ENCODE measurements at regions not wholly inside any gene's neighbourhood (a gene's known extent, or its start where the extent isn't known, plus 50 kb on each side); places are given as distances from the start of the nearest gene placed in this dataset.

DNA sequence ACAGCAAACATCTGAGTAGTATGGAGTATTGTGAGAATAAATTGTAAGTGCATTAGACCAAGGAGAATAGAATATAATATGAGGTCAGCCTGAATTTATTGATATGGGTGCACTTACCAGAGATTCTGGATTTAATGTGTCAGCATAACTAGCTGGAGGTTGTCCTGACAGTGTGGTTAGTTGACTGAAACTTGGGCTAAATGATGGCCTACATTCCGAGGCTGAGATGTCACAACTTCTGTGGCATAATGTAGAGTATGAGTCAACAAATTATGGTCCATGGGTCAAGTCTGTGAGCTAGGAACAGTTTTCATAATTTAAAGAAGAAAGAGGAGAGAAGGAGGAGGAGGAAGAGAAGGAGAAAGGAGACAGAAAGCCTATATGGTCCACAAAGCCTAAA lies 127.6 kb downstream of the QPCT start:
- no peak for DNase-seq (ENCODE audit: low read depth in 2 of 2)

DNA sequence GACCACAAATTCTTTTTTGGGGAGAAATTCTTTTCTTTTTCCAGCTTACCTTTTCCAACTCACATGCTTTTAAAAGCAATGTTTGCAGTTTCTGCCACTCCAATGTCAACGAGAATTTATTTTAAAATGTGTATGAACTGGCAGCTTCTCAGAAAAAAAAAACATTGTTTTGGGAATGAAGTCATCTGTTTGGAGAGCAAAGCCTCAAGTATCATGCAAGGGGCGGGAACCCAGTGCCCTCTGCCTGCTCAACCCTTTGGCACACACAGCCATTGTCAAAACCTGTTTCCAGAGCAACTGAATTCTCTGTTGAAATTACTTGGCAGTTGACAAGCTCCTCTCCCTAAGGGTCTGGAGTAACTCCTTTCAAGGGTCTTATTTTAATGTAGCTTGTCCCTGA lies 128.5 kb downstream of the QPCT start:
- DNase-seq (ENCODE audit: low read depth in 2 of 2), result no peak

DNA sequence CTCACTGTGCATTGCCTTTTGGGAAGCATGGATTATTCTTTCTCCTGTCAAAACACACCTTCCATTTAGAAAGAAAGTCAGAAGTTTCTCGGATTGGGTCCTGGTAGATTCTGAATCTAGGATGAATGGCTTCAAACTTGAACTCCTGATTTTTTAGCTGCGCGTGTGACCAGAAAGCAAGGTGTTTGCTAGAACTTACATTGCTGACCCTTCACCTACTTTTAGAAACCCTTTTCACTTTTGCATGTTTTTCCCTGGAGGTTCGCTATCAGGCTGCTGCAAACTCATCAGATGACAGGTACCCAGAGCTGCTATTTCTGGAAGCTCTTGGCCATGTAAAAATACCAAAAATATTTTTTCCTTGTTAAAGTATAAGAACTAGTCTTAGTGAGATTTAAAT lies 132.0 kb downstream of the QPCT start:
- DNase-seq (ENCODE audit: low read depth in 2 of 2), result no peak

DNA sequence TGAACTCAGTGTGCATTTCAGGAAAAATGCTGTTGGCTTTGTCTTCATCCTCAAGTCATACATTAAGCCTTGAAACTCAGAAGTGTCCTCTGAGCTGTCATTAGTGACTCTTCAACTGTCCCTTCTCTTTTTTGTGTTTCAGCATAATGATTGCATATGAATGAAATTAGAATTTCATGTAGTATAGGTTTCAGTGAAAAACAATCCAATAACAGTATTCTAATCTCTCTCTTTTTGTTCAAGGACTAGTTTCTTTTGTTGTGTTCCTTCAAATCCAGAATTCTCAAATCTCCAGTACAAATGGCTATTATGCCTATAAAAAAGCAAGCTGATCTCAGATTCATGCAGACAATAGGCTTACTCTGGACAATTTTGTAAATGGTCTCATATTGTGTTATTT lies 133.5 kb downstream of the QPCT start:
- no peak for DNase-seq (ENCODE audit: low read depth in 2 of 2)

DNA sequence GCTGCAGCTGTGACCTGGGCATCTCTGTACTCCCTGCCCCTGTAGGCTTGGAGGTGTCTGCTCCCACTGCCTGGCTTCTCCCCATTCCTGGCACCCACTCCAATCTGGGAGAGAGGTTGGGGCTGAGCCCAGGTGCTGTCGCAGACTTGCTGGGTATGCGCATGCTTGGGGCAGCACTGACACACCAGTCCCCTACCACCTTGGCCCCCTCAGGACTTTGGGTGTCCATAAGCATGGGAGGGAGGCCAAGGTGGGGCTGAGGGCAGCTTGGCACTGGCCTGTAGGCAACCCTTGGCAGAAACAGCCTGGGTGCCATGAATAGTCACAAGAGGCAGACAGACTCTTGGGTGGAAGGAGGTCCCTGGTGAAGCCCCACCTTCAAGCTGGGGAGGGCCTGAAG lies 136.8 kb downstream of the QPCT start:
- DNase-seq (ENCODE audit: low read depth in 2 of 2), result no peak

DNA sequence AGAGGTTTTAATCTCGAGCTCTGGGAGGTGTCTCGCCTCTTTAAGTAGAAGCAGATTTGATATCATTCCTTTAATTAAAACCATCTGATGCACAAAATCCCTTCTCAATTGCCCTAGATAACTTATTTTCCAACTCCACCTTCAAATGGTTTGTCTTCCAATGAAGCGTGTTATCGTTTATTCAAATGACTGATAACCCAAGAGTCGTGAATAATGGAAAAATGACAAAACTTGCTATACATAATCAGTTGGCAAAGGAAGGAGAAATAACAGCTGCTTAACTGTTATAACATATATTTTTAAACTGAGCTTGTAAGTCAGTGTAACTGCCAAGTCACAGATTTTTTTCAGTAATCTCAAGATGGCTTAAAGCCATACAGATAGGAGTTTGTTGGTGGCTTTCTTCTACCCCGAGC lies 144.6 kb downstream of the QPCT start:
- no peak for DNase-seq (ENCODE audit: low read depth in 2 of 2)

DNA sequence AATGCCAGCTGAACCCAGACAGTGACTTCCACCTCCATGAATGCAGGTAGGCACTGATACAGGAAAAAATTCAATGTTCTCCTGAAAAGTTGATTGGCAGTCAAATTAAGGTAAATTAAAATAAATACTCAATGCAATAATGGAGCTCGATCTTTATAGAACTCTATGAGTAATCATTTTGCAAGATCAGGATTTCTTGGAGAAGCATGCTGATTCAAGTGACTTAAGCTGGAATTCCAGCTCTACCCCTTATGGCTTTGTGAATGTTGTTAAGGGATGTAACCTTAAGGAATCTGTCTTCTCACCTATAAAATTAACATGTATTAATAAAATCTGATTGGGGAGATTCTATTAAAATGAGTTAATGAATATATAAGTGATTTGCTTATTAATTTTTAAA lies 145.1 kb downstream of the QPCT start:
- no peak for DNase-seq (ENCODE audit: low read depth in 2 of 2)

DNA sequence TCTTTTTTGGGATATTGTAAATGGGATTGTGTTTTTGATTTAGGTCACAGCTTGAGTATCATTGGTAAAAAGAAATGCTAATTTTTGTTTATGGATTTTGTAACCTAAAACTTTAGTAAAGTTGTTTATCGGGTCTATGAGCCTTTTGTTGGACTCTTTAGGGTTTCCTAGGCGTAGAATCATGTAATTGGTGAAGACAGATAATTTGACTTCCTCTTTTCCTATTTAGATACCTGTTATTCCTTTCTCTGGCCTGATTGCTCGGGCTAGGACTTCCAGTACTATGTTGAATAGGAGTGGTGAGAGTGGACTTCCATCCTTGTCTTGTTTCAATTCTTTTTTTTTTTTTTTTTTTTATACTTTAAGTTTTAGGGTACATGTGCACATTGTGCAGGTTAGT lies 149.0 kb downstream of the QPCT start:
- DNase-seq (ENCODE audit: low read depth in 2 of 2), result no peak

DNA sequence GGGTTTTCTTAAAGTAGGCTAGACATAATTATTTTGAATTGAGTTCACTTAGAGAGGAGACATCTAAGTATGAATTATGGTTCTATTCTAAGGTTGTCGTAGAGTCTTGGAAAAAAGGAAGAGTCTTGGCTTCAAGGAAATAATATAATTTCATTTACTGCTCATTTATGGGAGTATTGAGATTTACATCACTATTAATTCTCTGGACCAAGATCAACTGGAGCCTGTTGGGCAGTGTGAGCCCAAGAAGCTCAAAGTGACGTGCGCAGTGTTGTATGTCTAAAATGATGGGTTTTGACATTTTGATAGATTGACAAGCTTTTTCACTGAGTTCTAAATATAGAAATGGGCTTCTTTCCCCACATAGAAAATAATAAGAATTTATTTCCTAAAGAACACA lies 154.7 kb downstream of the QPCT start:
- DNase-seq (ENCODE audit: low read depth in 2 of 2), result no peak

DNA sequence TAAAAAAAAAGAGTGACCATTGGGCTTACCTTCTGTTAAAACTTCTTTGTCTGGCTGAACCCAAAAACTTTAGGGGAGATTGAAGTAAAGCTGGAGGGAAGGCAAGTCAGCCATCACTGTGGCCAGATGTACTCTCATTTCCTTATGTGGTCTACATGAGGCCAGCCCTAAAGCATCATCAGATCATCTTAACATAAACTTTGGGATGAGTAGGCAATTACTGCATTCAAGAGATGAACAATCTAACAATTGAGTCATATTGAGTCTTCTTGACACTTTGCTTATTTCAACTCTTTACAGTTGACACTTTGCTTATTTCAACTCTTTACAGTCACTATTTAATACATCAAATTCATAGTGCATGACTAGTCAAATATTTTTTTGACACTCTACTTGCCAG lies 155.6 kb downstream of the QPCT start:
- no peak for DNase-seq (ENCODE audit: low read depth in 2 of 2)

DNA sequence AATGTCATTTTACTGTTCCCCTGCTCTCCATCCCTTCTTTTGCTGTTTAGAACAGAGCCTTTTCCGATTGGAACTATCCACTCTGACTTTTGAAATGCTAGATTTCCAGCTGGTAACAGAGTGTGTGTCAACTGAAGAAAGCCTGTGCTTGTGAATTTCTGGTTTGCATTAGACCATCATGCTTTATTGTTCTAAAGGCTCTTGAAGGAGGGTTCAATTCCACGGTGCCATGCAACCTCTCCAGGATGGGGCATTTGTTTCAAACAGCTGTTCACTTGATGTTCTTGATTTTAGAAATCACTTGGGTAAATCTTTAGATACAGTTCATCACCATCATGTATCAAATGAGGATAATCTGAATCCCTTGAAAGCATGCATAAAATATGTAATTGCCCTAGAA lies 156.7 kb downstream of the QPCT start:
- DNase-seq (ENCODE audit: low read depth in 2 of 2), result no peak

DNA sequence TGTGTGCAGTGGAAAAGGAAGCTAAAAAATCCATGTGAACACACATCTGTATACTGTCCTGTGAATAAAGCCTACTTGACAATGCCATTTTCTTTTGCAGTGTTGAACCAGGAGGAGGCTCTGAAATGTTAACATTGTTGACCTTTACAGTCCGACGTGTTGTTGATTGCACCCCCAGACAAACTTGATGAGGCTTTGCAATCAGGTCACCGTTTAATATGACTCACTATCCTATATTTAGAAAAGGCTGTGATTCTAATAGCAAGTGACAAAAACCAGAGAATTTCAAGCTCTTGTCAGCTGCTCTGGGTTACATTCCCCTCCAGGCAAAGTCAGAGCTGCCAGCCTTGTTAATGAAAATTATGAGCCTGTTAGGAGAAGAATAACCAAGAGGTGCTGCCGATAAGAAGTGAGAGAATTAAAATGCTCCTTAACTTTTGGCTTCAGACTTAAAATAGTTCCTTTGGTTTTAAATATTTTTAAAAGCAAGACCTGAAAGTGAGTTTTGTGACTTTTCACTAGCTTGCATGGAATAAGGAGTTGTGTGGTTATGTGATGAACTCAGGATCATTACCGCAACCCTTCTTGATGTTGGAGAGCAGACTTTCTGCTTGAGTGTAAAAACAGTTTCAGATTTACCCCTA lies 162.1 kb downstream of the QPCT start:
- no peak for DNase-seq (ENCODE audit: low read depth in 2 of 2)

DNA sequence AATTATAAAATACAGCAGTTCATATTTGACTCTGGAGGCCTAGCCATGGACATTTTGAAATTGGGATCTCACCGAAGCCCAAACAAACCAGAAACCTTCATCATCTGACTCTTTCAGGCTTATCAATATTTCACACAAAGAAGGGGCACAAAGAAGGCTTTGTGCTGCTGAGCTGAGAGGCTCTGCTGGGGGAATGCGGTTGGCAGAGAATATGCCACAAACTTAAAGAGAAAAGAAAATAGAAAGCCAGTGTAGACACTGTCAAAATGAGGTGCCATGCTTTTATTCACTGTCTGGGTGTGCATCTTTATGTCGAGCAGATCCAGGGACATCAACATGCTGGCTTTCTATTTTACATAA lies 162.6 kb downstream of the QPCT start:
- no peak for DNase-seq (ENCODE audit: low read depth in 2 of 2)

DNA sequence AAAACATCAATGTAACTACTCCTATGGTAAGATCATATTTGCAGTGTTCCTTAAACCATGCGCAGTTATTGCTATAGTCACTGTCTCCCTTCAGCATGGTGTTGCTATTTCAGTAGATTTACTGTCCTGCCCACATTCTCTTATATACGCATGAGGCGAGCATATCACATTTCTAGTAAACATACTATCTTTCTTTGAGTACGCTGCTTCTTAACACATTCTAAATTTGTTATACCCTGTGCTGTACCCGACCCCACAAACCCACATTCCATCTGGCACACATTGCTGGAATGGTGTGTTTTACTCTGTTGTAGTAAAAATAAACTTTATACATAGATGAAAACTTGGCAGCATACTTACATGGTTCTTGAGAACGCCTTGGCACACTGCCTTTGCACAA lies 163.3 kb downstream of the QPCT start:
- no peak for DNase-seq (ENCODE audit: low read depth in 2 of 2)

DNA sequence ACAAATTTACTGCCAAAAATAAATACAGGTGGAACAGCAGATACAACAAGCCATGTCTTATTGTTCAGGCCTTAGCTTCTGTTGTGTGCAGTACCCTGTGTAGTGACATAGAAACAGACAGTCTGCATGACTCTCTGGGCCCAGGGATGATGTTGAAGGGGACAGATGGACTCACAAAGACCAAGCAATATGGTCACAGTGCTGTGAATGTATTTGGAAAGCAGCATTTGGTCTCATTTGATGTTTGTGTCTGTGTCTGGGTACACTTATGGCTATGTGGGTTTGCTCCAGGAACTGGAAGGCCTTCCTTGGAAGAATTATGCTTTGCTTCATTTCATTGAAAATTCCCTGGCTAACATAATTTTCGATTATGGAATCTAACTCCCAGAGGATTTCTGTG lies 158.5 kb downstream of the CDC42EP3 start:
- DNase-seq (ENCODE audit: low read depth in 2 of 2), result no peak

DNA sequence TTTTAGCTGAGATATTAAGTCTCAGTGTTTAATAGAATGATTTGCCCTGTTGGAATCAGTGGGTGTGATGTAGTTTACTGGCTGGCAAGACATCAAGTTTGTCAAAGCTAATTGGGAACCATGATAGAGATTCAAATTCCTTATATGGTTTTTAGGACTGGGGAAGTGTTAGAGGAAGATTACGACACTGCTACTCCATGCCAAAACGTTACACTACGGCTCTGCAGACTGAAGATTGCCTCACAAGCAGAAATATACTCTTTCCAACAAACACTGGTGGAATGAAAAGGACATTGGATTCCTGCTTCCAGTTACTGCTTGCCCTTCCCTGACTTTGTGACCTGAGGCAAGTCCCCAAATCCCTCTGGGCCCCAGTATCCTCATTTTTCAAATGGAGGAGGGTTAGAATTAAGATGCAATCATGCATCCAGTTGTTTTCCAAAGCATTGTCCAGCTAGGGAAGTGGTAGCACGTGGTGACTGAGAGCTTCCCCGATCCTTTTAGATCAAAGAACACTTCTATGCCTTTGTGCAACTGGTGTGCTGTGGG lies 147.6 kb downstream of the CDC42EP3 start:
- no peak for DNase-seq (ENCODE audit: low read depth in 2 of 2)

DNA sequence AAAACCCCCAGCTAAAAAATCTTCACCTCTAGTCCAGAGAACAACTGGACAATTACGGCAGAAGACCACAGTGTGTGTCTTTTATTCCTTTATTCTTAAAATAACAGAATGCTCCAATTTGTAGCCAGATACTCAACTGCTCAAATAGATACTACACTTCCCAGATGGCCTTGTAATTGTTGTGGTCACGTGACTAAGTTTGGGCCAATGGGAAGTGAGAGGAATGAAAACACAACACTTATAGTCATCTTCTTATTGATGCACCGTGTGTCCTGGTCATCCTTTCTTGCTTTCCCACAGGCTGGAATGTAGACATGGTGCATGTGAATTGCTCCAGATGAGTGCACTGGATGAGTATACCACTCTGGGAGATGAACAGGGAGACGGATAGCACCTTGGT lies 145.1 kb downstream of the CDC42EP3 start:
- DNase-seq (ENCODE audit: low read depth in 2 of 2), result no peak

DNA sequence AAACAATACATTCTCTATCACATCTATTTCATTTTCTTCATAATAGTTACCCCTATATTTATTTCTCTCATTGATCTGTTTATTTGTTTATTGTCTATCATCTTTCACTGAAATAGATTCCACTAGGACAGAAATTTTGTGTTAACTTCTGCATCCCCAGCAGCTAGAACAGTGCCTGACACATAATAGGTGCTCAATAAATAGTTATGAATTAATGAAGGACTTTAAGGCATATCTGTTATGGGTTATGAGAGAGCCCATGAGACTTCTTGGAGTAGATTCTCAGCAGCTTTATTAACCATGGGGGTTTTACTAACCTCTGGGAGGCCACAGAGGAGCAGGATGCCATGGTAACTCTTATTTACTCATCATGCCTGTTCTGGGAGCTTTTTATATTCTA lies 144.6 kb downstream of the CDC42EP3 start:
- no peak for DNase-seq (ENCODE audit: low read depth in 2 of 2)

DNA sequence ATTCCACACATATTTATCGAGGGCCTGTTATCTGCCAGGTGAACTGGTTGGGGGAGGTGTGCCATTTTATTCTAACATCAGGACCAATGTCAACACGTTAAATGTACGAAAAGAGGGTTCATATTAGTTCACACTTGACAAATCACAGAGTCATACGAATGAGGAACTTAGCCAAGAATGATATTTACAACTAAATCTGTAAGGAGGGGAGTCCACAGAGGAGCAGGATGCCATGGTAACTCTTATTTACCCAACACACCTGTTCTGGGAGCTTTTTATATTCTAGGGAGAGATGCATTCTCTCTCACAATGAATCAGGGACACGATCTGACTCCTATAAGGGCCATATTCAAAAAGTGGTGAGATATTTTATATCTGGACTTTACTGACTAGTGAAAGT lies 144.1 kb downstream of the CDC42EP3 start:
- DNase-seq (ENCODE audit: low read depth in 2 of 2), result no peak

DNA sequence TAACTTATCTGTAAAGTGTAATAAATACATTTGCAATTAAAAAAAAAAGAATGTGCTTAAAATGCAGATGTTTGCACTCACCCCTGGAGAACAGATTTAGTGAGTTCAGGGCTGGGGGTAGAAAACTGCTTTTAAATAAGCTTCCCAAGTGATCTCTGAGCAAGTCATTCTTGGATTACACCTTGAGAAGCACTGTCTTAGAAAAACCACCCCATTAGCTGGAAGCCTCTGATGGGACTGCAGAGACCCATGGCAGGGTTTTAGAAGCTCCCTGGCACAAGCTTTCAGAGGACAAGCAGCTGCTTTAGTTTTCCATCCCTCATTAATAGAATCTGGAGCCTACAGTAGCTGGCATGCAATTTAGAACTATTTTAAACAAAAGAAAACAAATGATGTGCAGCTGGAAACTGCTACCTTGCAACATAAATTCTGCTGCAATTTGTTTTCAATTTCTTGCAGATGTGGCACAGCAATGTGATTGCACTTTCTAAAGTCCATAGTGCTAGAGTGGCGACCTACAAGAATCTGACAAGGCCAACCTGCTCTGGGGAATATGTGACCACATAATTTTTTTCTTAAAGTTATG lies 141.5 kb downstream of the CDC42EP3 start:
- DNase-seq (ENCODE audit: low read depth in 2 of 2), result no peak

DNA sequence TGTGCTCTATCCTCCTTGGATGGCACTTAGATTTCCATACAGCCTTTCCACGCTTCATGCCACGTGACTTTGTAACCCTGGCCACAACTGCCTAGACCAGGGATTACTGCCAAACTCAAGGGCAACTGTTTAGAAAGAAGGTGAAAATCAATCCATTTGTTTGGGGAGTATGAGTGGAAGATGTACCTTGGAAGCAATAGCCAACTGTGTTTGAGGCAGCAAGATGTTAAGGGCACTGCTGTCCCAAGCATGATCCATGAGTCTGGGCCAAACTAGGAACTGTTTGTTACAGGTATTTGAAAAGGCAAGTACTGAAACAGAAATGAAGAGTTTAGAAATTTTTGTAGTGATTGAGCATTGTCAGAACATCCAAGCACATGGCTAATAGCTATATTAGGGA lies 138.9 kb downstream of the CDC42EP3 start:
- no peak for DNase-seq (ENCODE audit: low read depth in 2 of 2)

DNA sequence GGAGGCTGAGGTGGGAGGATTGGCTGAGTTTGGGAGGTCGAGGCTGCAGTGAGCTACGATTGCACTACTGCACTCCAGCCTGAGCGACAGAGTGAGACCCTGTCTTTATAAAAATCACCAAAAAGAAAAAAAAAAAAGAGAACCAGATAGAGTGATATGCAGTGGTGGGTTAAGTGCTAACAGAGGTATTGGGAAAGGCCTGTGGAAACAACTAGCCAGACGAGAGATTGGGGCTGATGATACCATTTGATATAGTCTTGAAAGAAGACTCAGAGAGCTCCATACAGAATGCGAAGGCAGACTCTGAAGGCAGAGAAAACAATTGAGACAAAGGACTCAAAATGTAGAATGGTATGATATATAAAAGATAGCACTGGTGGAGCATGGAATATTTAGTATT lies 134.1 kb downstream of the CDC42EP3 start:
- DNase-seq (ENCODE audit: low read depth in 2 of 2), result no peak

DNA sequence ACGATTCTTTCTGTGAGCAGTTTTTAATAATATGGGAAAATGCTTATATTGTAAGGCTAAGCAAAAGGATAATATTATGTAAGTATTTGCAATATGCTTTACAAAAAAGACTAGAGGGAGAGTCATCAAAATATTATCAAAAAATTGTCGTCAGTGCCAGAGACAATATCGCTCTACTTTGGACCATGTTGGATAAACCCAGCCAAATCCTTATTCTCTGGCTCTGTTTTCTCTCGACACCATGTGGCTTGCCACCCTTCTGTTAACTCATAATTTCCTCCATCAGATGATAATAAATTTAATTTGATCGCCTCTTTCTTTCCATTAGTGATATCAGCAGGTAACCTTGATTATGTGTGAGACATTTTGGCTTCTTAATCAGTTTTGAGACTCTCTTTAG lies 129.9 kb downstream of the CDC42EP3 start:
- no peak for DNase-seq (ENCODE audit: low read depth in 2 of 2)

DNA sequence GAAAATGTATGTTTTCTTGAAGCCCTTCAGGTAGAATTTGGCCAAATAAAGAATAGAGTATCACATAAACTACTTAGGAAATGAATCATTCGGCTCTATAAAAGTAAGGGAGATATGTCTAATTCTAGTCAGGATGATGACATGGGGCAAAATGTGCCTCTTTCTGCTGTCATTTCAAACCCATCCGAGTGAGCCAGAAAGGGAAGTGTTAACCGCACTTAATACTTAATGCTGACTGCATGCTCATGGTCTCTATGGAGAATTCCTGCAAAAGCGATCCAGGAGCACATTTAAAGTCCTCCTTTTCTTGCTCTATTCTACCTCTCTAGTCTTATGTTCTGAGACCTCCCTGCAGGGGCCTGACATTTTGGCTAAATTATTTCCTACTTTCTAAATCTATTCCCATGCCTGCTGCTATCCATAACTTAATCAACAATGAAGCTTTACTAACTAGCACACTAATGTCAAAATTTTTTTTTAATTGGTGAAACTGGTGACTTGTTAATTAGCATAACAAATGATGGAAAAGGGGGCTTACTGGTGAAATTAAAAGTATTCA lies 127.4 kb downstream of the CDC42EP3 start:
- DNase-seq (ENCODE audit: low read depth in 2 of 2), result no peak

Measured in stimulated activated CD8-positive, alpha-beta memory T cell treated with anti-CD3 and anti-CD28 coated beads, Interleukin-2, amount 100 ng/mL, for 48 hours (primary cell).